ENCODE measurements at regions not wholly inside any gene's neighbourhood (a gene's known extent, or its start where the extent isn't known, plus 50 kb on each side); places are given as distances from the start of the nearest gene placed in this dataset.

DNA sequence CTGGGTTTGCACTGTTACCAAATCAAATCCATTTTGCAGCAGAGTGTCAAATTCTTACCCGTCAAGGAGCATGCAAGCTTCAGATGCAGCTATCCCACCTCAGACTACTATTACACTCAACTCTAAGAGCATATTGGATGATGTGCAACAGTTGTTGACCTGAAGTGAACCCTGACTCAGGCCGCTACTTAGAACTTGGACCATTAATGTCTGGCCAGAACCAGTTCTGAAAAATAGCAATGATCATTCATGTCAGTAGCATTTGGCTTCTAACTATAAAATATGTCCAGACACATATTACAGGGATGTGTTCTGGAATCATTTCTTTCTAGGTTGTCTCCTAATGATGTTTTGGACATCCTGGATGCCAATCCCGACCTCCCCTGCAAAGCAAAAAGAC is 135.5 kb upstream of the PKDCC start:
- no peak for DNase-seq (ENCODE audit: low read depth in 2 of 2)

DNA sequence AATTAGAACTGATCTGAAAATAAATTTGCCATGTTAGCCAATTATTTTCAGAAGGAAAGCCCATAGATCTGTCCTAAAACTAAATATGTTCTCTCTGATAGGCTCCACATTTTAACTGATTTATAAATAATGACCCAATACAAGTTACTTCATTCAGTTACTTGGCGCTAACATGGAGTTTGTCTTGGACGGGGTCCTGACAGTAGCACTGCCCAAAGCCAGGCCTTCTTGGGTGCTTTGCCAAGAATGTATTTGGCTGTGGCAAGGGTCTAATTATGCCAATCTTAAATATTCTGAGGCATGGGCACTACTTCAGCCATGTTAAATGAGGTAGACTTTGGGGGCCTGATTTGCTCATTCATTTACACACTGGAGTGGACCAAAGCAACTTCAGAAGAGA is 135.0 kb upstream of the PKDCC start:
- no peak for DNase-seq (ENCODE audit: low read depth in 2 of 2)

DNA sequence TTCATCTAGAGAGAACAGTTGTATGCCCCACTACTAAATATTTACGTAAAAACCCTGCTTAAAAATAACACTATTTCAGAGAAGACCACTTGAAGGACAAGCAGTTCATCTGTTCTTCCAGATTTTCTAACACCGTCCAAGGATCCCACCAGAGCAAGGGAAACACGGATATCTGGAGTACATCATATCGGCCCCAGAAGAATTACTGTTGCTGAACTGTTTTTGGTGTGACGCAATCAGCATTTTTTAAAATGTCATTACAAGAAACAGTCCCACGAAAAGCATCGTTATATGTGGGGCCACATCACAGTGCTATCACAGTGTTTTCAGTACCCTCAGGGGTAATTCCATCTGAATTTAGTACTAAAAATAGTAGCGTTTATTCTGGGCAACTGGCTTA is 134.5 kb upstream of the PKDCC start:
- DNase-seq (ENCODE audit: low read depth in 2 of 2) = no peak

DNA sequence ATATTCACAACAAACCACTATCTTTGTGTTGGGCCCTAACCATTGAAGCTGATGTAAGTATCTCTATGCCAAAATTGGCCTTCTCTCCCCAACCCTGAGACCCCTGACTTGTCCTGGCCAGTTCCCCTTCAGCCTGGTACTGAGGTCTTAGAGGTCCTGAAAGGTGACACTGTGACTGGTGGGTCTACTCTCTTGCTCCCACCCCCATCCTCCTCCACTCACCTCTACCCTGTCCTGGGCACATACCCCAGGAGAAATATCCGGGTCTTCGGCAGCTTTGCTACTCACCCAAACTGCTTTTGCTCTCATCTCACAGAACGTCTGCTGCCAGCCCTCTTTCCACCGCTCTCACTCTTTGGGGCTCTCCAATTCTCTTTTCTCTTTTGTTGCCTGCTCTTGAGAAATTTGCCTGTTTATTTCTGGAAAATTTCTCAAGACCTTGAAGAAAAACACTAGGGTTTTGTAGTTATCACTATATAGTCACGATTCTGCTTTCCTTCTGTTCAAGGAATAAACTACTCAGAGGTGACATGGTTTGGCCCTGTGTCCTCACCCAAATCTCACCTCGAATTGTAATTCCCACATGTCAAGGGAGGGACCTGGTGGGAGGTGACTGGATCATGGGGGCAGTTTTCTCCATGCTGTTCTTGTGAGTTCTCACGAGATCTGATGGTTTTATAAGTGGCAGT is 133.8 kb upstream of the PKDCC start:
- no peak for DNase-seq (ENCODE audit: low read depth in 2 of 2)

DNA sequence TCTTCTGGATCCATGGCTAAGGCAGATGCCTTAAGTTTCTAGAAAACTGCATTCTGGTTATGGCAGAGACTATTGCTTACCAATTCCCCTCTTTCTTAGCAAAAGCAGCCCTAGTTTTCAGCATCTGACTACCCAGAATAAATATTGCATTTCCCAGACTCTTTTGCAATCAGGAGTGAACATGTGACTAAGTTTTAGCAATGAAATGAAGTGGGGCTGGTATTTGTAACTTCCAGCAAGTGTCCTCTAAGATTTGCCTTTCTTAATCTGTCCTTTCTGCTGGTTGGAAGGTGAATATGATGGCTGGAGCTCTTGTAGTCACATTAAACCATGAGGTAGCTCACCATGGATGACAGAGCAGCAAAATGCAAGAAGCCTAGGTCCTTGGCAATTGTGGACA is 132.9 kb upstream of the PKDCC start:
- no peak for DNase-seq (ENCODE audit: low read depth in 2 of 2)

DNA sequence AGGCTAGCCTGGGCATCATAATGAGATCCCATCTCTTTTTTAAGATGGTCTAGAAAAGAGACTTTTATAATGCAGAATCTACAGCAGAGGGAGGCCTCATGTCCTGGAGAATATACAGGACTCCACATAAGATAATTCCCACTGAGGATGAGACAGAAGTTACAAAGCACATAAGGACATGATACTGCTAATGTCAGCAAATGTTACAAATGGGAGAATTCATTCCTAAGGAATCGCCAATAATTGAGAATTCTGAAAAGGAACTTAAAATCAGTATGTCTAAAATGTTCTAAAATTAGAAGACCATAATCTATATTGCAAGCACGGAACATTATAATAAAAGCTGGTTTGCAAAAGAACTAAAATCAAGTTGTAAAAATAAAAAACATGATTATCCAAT is 131.6 kb upstream of the PKDCC start:
- no peak for DNase-seq (ENCODE audit: low read depth in 2 of 2)

DNA sequence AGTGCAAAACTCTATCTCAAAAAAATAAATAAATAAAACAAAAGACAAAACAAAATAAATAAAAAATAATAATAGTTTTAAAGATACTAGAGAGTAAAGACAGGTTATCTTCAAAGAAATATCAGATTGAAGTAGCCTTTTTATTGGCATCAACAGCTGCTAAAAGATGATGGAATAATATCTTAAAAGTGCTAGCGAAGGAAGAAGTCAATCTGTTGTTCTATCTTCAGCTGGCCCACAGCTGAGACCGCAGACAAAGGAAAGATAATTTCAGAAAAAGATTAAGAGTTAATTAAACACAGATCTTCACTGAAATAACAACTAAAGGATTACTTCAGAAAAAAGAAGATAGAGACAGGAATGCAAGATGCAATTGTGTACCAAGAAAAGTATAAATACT is 130.2 kb upstream of the PKDCC start:
- DNase-seq (ENCODE audit: low read depth in 2 of 2) = no peak

DNA sequence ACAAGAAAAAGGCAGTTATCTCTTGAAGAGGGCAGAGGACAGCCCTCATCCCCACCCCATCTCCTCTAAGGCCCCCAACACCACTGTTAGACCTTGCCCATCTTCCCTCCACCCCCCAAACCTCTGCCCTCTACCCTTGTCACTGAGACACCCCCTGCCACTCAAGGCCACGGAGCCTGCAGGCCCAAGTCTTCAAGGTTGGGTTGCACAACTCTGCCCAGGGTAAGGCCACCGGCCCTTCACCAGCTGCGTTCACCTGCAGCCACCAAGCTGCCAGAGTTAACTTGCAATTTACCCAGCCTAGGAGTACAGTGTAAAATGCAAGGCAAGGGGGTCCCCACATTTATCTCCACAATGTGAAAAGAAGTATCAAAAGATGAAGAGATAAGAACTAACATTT is 128.7 kb upstream of the PKDCC start:
- DNase-seq (ENCODE audit: low read depth in 2 of 2) = no peak

DNA sequence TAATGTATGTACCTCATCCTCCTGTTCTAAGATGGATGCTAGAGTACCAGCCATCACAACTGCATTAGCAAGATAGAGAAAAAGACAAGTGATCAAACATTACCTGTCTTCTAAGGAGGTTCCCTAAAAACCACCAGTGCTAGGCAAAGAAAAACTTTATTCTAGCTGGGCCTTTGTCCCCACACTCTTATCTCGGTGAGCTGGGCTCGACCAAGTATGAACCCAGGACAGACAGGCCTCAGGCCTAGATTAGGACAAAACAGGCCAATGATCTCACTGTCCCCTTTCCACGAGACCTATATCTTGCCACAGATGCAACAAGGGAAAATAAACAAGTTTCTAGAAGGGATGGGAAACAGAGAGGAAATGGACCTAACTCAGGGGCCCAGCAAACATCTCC is 127.6 kb upstream of the PKDCC start:
- DNase-seq (ENCODE audit: low read depth in 2 of 2) = no peak

DNA sequence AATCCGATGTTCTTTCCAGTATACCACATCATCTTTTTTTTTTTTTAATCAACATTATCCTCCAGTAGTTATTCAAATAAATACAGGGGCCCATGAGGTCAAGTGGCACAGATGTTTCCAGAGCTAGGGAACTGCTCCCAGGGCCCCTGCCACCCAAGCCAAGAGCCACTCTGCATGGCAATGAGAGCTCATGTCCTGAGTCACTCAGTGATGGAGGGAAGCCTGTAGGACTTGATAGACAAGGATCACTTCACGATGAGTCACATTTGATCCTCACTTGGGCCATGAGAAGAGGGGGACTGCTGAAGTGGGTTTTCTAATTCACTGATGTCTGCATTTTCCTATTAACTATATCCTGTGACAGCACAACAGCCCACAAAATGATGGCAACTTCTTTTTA is 127.0 kb upstream of the PKDCC start:
- no peak for DNase-seq (ENCODE audit: low read depth in 2 of 2)

DNA sequence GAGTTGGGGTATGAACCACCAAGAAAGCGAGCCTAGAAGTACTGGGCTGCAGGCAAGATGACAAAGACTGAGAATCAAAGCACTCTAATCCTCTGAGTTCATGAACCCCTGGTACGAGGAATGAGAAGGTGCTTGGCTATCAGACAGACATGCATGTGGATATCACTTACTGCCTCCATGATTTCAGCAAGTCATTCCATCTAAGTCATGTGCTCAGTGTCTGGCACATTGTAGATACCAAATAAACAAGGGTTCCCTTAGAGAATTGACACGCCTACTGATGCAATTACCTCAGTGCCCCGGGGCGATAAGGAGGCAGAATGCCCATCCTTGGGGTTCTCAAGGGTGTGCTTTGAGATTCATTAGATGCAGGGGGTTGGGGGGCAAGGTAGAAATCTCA is 125.6 kb upstream of the PKDCC start:
- no peak for DNase-seq (ENCODE audit: low read depth in 2 of 2)

DNA sequence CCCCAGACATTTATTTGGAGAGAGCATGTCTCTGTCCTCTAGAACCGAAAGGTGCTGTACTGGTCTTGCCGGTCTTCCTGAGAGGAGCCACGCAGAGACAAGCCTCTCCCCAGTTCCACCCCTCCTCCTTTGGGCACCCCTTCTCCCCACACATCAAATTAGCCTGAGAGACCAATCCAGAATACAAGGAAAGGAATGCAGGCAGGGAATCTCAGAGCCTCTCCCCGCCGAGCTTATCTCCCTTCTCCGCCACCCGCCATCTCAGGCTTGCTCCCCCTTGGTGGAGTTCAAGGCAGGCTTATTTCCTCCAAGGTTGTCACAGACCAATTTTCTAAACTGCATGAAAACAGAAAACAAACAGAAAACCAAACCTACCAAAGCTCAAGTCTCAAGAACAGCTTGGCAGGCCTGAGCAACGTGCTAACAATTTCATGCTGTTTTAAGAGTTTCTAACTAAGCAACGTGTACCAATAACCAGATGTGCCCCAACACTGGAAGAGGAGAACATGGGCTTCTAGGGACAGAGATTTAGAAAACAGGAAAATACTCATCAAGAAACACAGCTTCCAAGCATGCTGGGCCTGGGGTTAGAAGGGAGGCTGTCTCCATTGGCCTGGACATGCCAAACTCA is 124.5 kb upstream of the PKDCC start:
- no peak for DNase-seq (ENCODE audit: low read depth in 2 of 2)

DNA sequence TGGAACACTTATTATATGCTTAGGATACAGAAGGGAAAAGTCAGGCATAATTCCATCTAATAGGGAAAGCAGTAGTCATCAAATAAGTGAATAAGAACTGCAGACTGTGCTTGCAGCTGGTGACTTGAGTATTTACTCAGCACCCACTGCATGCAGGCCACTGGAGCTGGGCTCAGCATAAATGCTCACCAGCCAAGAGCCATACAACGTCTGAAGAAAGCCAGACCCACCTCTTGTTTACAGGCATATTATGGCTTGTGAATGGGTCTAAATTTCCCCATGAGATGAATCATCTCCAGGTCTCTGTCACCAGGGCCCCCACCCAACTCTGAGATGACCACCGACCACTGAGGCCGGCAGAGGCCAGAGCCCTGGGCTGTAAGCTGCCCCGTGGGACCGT is 123.8 kb upstream of the PKDCC start:
- no peak for DNase-seq (ENCODE audit: low read depth in 2 of 2)

DNA sequence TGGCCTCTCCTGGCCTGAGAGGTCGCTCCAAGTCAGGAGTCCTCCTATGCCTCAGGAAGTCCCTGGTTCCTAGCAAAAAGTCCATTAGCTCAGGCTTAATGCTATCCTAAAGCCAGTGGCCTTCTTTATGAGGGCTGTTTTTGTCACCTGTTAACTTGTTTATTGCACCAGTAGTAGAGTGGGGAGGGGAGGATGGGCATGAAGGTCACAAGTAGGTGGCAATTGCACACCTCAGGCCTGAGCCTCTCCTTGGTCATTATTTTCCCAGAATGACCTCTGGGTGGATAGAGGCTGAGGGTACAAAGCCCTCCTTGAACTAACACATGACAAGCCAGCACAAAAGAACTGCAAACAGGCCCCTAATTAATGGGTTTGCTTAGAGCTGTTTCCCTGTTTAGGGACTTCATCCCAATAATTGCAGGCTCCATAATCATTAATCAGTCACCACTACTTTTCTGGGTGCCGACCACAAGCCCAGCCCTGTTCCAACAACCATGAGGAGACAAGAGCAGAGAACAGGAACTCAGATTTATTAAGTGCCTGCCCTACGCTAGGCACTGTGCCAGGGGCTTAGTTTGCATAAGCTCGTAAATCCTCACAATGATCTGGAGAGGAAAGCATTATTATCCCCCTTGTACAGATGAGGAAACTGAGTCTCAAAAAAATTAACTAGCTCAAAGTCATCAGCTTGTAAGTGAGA is 123.0 kb upstream of the PKDCC start:
- DNase-seq (ENCODE audit: low read depth in 2 of 2) = no peak

DNA sequence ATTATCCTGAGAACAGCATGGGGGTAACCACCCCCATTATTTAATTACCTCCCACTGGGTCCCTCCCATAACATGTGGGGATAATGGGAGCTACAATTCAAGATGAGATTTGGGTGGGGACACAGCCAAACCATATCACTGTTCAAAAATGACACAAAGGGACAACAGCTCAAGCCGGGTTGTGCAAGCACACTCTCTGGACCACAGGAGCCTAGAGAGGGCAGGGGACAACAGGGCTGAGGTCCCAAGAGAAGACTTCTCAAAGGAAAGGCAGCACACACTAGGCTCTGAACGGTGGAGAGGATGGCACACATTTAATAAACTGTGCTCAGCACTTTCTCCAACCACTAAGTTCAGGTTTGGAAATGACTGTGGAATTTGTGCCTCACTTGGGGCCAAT is 122.1 kb upstream of the PKDCC start:
- no peak for DNase-seq (ENCODE audit: low read depth in 2 of 2)

DNA sequence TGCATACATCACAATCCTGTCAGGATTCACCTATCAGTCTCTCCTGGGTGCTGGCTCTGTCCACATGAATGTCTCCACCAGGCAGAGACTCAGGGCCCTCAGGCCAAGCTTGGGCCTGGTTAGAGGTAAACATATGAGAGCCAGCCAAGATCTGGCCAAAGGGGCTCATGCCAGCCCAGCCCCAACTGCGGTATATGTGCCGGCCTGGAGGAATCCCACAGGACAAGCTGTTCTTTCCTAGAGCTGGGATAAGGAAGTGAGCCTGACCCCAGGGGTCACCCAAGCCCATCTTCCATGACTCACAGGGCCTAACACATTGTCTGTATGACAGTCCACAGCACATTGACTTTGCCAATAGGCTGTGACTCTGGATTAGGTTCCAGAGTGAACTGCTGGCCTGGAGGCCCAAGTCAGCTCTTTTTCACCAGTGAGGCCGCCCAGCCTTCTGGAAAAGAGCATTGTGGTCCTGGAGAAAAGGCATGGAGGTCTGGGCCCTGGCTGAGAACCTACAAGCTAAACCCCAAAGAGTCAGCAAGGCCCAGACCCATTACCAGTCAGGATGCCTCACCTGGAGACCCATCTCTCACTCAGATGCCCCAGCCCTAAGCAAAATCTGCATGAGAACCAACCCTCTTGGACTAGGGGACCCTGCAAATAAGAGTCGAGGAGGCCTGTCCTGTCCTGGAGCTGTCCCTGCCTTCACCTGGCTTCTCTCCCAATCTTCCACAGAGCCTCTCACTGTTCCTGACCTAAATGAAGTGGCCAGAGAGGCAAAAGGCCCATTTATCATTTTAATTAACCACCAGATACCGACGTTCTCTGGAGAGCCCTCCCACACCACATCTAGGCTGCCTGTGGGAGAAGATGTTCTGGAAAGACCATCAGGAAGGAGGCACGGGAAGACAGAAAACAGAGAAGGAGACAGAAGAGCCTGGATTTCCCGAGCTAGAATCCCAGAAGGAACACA is 120.9 kb upstream of the PKDCC start:
- no peak for DNase-seq (ENCODE audit: low read depth in 2 of 2)

DNA sequence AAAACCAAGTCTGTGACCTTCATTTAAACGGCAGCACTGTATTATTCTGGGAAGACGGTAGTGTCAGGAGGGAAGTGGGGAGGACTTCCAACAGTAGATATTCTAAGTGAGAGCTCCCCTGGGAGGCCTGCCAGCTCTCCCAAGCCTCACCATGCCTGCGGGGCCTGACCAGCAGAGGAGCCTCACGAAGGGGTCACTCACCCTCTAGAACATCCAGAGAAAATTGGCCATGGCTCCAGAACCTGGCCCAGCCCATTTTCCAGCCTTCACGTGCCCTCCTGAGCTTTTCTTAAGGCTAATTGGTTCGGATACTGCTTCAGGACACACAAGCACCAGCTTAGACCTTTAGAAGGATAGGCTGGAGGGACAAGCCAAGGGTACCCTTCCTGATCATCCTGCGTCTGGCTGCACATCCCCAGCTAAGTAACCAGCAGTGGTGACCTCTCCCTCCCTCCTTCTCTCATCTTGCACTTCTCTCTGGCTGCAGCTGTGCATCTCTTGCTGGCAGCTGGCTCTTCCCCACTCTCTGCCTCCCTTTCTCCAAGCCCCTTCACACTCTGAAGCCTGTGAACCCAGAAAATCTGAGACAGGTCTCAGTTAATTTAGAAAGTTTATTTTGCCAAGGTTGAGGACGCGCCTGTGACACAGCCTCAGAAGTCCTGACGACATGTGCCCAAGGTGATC is 120.1 kb upstream of the PKDCC start:
- no peak for DNase-seq (ENCODE audit: low read depth in 2 of 2)

DNA sequence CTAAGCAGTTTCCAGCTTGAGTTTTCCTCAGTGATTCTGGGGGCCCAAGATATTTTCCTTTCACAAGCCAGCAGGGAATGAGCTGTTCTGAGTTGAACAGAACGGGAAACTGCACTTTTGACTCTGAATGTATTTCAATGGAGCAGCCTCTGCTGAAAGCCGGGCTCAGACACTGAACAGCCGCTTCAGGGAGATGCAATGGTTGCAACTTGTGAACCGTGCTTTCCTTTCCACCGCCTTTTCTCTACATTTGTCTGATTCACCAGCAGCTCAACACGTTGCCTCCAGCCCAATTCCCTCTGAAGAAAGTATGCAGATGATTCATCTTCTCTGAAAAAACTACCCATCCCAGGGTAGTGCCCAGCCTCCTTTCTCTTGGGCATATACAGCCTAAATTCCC is 119.3 kb upstream of the PKDCC start:
- DNase-seq (ENCODE audit: low read depth in 2 of 2) = no peak

DNA sequence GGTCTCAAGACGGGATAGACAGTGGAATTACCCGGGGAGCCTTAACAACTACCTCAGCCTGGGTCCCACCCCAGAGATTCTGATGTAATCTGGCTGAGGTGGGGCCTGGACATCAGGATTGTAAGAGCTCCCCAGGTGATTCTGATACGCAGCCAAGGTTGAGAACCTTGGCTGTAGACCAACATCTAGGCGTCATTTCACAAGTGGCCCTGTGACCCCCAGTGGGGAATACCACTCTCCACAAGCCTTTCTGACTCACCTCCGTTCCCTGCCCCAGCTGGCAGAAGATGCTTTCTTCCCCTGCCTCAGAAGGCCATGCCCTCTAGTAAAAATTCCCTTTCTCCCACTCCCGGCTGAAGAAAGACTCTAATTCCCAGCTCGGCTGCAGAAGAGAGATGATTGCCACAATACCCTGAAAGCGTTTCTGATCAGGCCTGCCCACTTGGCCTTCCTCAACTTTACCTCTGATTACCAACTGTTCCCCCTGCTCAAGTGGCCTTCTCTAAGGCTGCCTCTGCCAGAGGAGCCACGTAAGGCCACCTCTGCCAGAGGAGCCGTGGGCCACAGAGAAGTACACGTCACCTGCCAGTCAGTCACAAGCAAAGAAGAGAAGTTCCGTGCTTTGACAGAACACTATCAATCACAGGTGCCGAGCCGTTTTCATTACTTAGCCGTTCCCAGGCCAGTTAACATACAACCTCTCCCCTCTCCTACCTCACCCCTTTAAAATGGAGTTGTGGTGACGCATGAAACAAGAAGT is 116.8 kb upstream of the PKDCC start:
- no peak for DNase-seq (ENCODE audit: low read depth in 2 of 2)

DNA sequence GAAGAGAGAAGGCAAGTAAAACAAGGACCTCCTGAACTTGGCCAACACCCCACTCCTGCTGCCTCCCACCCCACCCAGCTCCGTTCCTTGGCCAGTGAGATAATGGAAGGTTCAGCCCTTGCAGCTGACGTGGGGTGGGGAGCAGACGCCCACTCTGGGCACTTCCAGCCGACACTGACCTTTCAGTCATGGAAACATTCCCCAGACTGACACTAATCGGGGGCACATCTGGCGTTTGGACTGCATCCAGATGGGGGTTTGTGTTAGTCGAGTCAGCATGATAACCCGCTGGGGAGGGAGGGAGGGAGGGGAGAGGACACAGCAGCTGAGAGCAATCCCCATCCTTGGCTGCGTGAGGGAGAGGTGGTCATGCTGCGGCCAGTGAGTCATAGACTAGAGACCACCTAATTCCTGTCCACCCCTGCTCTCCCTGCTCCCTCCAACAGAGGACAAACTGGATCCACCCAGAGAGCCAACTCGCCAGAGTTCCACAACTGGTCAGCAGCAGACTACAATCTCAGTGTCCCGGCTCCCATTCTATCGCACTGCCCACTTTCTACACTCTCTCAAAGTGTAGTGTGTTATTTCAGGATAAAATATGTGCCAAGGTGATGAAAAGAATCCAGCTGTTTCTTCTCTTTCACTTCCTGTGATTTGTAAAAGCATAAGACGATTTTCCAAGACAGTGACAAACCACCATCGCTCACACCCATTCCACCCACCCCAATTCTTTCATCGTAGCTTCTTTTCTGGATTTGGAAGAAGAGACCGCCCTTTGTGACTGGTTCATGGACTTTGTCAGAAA is 115.4 kb upstream of the PKDCC start:
- no peak for DNase-seq (ENCODE audit: low read depth in 2 of 2)
